RWPE2 (cell line): ENCODE measurements at regions not wholly inside any gene's neighbourhood (a gene's known extent, or its start where the extent isn't known, plus 50 kb on each side); places are given as distances from the start of the nearest gene placed in this dataset.

ENCODE experiments used
- ATAC-seq: fragments of 200-7000 bp; cut with Tn5 transposase; 3 replicates; pipeline ENCODE4 v1.9.1; 2021; ENCODE audit warnings: low read depth
- DNase-seq: peaks from one replicate; pipeline ENCODE4 v3.0.0-alpha.2; 2020; ENCODE audit warnings: low spot score
- H3K27ac ChIP-seq: fragments of 450-650 bp; 2 replicates; pipeline ENCODE4 v1.5.1; 2017; ENCODE audit warnings: mild to moderate bottlenecking; ENCODE audit not compliant: poor library complexity, severe bottlenecking
- H3K27me3 ChIP-seq: fragments of 250-450 bp; sonication (Bioruptor Pico); 2 replicates; pipeline ENCODE4 v1.5.1; 2021; ENCODE audit warnings: mild to moderate bottlenecking, moderate library complexity; ENCODE audit not compliant: insufficient read depth, poor library complexity, severe bottlenecking
- H3K36me3 ChIP-seq: fragments of 250-450 bp; sonication (Bioruptor Pico); 2 replicates; pipeline ENCODE4 v1.5.1; 2020; ENCODE audit warnings: low read depth, mild to moderate bottlenecking, moderate library complexity
- H3K4me1 ChIP-seq: fragments of 250-450 bp; sonication (Bioruptor Pico); 2 replicates; pipeline ENCODE4 v1.5.1; 2021; ENCODE audit warnings: mild to moderate bottlenecking, moderate library complexity; ENCODE audit not compliant: insufficient read depth, poor library complexity, severe bottlenecking
- H3K4me3 ChIP-seq: fragments of 250-450 bp; sonication (Bioruptor Pico); 2 replicates; pipeline ENCODE4 v1.5.1; 2021; ENCODE audit warnings: mild to moderate bottlenecking, moderate library complexity; ENCODE audit not compliant: severe bottlenecking
- H3K9me3 ChIP-seq: fragments of 250-450 bp; sonication (Bioruptor Pico); 2 replicates; pipeline ENCODE4 v1.5.1; 2021; ENCODE audit warnings: mild to moderate bottlenecking, moderate library complexity; ENCODE audit not compliant: severe bottlenecking
- TF ChIP-seq, protein P1 (sequence below): fragments of 450-650 bp; IDR thresholded peaks from one replicate; pipeline ENCODE4 v1.5.1; 2017; ENCODE audit warnings: mild to moderate bottlenecking, moderate library complexity; ENCODE audit not compliant: poor library complexity, severe bottlenecking

DNA sequence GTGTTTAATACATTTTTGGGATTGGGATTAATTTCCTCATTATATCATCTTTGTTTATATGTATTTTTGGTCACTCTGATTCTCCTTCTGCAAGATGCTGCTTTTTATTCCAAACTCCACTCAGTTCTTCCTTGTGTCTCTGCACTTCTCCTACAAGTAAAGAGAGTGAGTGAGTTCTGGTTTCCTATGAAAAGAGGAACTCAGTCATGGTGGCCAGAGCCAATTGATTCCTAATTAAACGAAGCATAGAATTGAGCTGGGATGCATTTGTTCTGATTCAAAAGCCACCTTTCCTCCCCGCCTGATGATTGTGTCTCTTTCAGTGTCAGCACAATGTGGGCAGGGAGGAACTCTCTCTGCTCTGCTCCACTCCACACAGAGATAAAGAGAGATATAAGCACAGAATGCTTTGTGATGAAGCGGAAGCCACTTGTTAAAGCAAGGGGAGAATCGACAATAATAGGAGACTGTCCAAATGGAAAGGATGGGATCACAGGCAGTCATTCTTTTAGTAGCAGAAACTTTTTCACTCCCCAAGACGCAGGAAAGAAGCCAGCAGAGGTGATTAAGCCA is 121.3 kb upstream of the GOT2 start:
- H3K27ac ChIP-seq, result no peak overlapping the region
- TF ChIP-seq, protein P1, sequence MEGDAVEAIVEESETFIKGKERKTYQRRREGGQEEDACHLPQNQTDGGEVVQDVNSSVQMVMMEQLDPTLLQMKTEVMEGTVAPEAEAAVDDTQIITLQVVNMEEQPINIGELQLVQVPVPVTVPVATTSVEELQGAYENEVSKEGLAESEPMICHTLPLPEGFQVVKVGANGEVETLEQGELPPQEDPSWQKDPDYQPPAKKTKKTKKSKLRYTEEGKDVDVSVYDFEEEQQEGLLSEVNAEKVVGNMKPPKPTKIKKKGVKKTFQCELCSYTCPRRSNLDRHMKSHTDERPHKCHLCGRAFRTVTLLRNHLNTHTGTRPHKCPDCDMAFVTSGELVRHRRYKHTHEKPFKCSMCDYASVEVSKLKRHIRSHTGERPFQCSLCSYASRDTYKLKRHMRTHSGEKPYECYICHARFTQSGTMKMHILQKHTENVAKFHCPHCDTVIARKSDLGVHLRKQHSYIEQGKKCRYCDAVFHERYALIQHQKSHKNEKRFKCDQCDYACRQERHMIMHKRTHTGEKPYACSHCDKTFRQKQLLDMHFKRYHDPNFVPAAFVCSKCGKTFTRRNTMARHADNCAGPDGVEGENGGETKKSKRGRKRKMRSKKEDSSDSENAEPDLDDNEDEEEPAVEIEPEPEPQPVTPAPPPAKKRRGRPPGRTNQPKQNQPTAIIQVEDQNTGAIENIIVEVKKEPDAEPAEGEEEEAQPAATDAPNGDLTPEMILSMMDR, result no peak
- no peaks in the 10 kb centered on the region for H3K36me3 ChIP-seq
- DNase-seq (no peak), ATAC-seq (no peak)
- peaks cover 3% of the 10 kb centered on the region for H3K27me3 ChIP-seq
- no peaks in the 10 kb centered on the region for H3K9me3 ChIP-seq
- no peaks in the 10 kb centered on the region for H3K4me1 ChIP-seq
- no peak overlapping the region for H3K4me3 ChIP-seq

- Histone ChIP-seq H3K27ac (no peak overlapping the region), H3K4me3 (no peak overlapping the region), H3K9me3 (no peaks in the 10 kb centered on the region), H3K36me3 (no peaks in the 10 kb centered on the region), H3K27me3 (peaks cover 3% of the 10 kb centered on the region), H3K4me1 (no peaks in the 10 kb centered on the region)
- no peak for DNase-seq
- TF ChIP-seq, protein P1, result no peak
- no peak for ATAC-seq
Measured at GRCh38 chr16:58853854-58854791, 120.0 kb upstream of the GOT2 start.

- H3K9me3 ChIP-seq, result no peaks in the 10 kb centered on the region
- H3K36me3 ChIP-seq, result no peaks in the 10 kb centered on the region
- ATAC-seq (no peak), DNase-seq (no peak)
- peaks cover 3% of the 10 kb centered on the region for H3K27me3 ChIP-seq
- TF ChIP-seq, protein P1, result no peak
- no peak overlapping the region for H3K27ac ChIP-seq
- H3K4me3 ChIP-seq, result no peak overlapping the region
- no peaks in the 10 kb centered on the region for H3K4me1 ChIP-seq
Measured at GRCh38 chr16:58850678-58851020, 116.5 kb upstream of the GOT2 start.

- Histone ChIP-seq H3K27ac (no peak overlapping the region), H3K9me3 (no peaks in the 10 kb centered on the region)
Measured at GRCh38 chr16:58850019-58850677, 116.0 kb upstream of the GOT2 start.

More at GRCh38 chr16:58850019-58850677, 116.0 kb upstream of the GOT2 start:
- ATAC-seq, result no peak
- no peak overlapping the region for H3K4me3 ChIP-seq
- no peaks in the 10 kb centered on the region for H3K4me1 ChIP-seq
- peaks cover 3% of the 10 kb centered on the region for H3K27me3 ChIP-seq
- DNase-seq, result no peak
- TF ChIP-seq, protein P1, result no peak
- no peaks in the 10 kb centered on the region for H3K36me3 ChIP-seq
